K562 (cell line): ENCODE measurements at regions not wholly inside any gene's neighbourhood (a gene's known extent, or its start where the extent isn't known, plus 50 kb on each side); places are given as distances from the start of the nearest gene placed in this dataset.

ENCODE experiments used
- ATAC-seq: fragments of 200-7000 bp; cut with Tn5 transposase; 3 replicates; pipeline ENCODE4 v1.9.1; 2020; ENCODE audit warnings: moderate library complexity
- BruUV-seq: library from RNA; stranded (reverse); fragments of 400-500 nt; replicated peaks from 2 replicates; lab custom pipeline; 2021; lab: Mats Ljungman, UMichigan
- CTCF ChIA-PET: fragments of 300-600 bp; formaldehyde crosslinking; extraction: SDS; loops from one replicate; lab custom pipeline; 2021; ENCODE audit warnings: low intra/inter-chr PET ratio; lab: Yijun Ruan, JAX
- POLR2A ChIA-PET: fragments of 300-600, 350-650 bp; sonication (Branson Sonifier 250); formaldehyde crosslinking; extraction: SDS; loops from one replicate; lab custom pipeline; 2021; ENCODE audit warnings: antibody characterized with exemption, inconsistent platforms; lab: Yijun Ruan, JAX
- DNase-seq, 4 experiments: peaks; one replicate each; pipeline versions ENCODE4 v3.0.0 to v3.0.0-alpha.2; 2011 to 2018; ENCODE audit warnings: low spot score in 3 of 4, mixed read lengths in 3 of 4; ENCODE audit errors: extremely low read depth in 1 of 4
- FAIRE-seq: peaks from 2 replicates; lab custom pipeline; 2011; peaks lifted over from hg19 to GRCh38; lab: Jason Lieb, UNC
- H2AFZ ChIP-seq: 2 replicates; pipeline ENCODE4 v1.6.0; 2011; ENCODE audit warnings: low read depth, low read length, control low read depth, inconsistent platforms
- H3K27ac ChIP-seq: fragments of 200-600 bp; 3 replicates; pipeline ENCODE4 v1.8.0; 2011; ENCODE audit warnings: low read depth, mild to moderate bottlenecking, control low read depth, inconsistent platforms, low read length, moderate library complexity, mixed read lengths; ENCODE audit errors: extremely low read depth
- H3K27me3 ChIP-seq, 2 experiments: fragments of 300-600 bp in 1 of 2; 2 replicates in 1 of 2; 3 replicates in 1 of 2; pipeline versions ENCODE4 v1.6.0 to v1.8.0; 2011; ENCODE audit warnings: inconsistent platforms in 2 of 2, low read length in 2 of 2, mild to moderate bottlenecking in 1 of 2, mixed read lengths in 1 of 2, moderate library complexity in 1 of 2; ENCODE audit not compliant: control insufficient read depth in 2 of 2, insufficient read depth in 2 of 2
- H3K36me3 ChIP-seq: fragments of 300-600 bp; 3 replicates; pipeline ENCODE4 v1.8.0; 2011; ENCODE audit warnings: mild to moderate bottlenecking, low read length, inconsistent platforms; ENCODE audit not compliant: control insufficient read depth, insufficient read depth
- H3K4me1 ChIP-seq, 2 experiments: fragments of 200-600 bp in 1 of 2; replicated peaks in 1 of 2; 2 replicates in 1 of 2; 3 replicates in 1 of 2; pipeline versions ENCODE4 v1.5.1 to v1.8.0; 2011; ENCODE audit warnings: inconsistent platforms in 2 of 2, low read length in 2 of 2, mild to moderate bottlenecking in 1 of 2, mixed read lengths in 1 of 2, moderate library complexity in 1 of 2; ENCODE audit not compliant: control insufficient read depth in 2 of 2, insufficient read depth in 2 of 2
- H3K4me2 ChIP-seq: 2 replicates; pipeline ENCODE4 v1.6.1; 2011; ENCODE audit warnings: low read length, control low read depth, inconsistent platforms, mixed read lengths; ENCODE audit not compliant: insufficient read depth
- H3K4me3 ChIP-seq: fragments of 200-600 bp; sonication (generic), shearing (Covaris generic); 2 replicates; pipeline ENCODE4 v1.5.1; 2016; ENCODE audit warnings: control low read depth, inconsistent platforms
- H3K79me2 ChIP-seq: fragments of 200-600 bp; 3 replicates; pipeline ENCODE4 v1.8.0; 2011; ENCODE audit warnings: low read length, inconsistent platforms; ENCODE audit not compliant: control insufficient read depth, insufficient read depth
- H3K9ac ChIP-seq, 2 experiments: 2 replicates each; pipeline versions ENCODE4 v1.6.0 to v1.6.1; 2011; ENCODE audit warnings: low read depth in 2 of 2, low read length in 2 of 2, control low read depth in 1 of 2, inconsistent platforms in 1 of 2, mild to moderate bottlenecking in 1 of 2, mixed read lengths in 1 of 2; ENCODE audit not compliant: insufficient read depth in 1 of 2
- H3K9me1 ChIP-seq: one replicate; pipeline ENCODE4 v1.6.0; 2011; ENCODE audit warnings: inconsistent platforms, mild to moderate bottlenecking, low read length, moderate library complexity; ENCODE audit not compliant: control insufficient read depth, insufficient read depth
- H3K9me3 ChIP-seq: replicated peaks from 2 replicates; pipeline ENCODE4 v1.5.1; 2011; ENCODE audit warnings: low read depth, low read length, inconsistent platforms; ENCODE audit not compliant: control insufficient read depth, insufficient read depth
- H4K20me1 ChIP-seq: replicated peaks from 2 replicates; pipeline ENCODE4 v1.6.1; 2011; ENCODE audit warnings: low read length, inconsistent platforms, mixed read lengths; ENCODE audit not compliant: control insufficient read depth, insufficient read depth
- ARID3A ChIP-seq: IDR thresholded peaks from 2 replicates; pipeline ENCODE4 v1.6.1; 2012; ENCODE audit warnings: low read depth, low read length, improper control_type of control experiment, borderline replicate concordance
- CHAMP1 ChIP-seq: fragments of 450-650 bp; IDR thresholded peaks from 2 replicates; pipeline ENCODE4 v1.6.1; 2016; ENCODE audit warnings: mild to moderate bottlenecking
- ILF3 ChIP-seq: fragments of 450-650 bp; IDR thresholded peaks from 2 replicates; pipeline ENCODE4 v1.6.1; 2018; ENCODE audit warnings: antibody characterized with exemption, mild to moderate bottlenecking, moderate library complexity, borderline replicate concordance
- JUND ChIP-seq, 2 experiments: IDR thresholded peaks; 2 replicates in 1 of 2; 3 replicates in 1 of 2; pipeline ENCODE4 v1.6.1; 2011; ENCODE audit warnings: borderline replicate concordance in 2 of 2, low read depth in 2 of 2, low read length in 2 of 2, improper control_type of control experiment in 1 of 2, missing biosample characterization in 1 of 2, missing genetic modification characterization in 1 of 2, missing genetic modification reagents in 1 of 2
- MAFK ChIP-seq: IDR thresholded peaks from 2 replicates; pipeline ENCODE4 v1.6.1; 2011; ENCODE audit warnings: low read length, improper control_type of control experiment
- PHB ChIP-seq: fragments of 250-450 bp; sonication (Bioruptor Pico); IDR thresholded peaks from 2 replicates; pipeline ENCODE4 v1.5.0; 2021
- PRPF4 ChIP-seq: fragments of 200-400 bp; formaldehyde crosslinking; IDR thresholded peaks from one replicate; pipeline ENCODE4 v1.6.1; 2017; ENCODE audit warnings: low read length, low read depth, mild to moderate bottlenecking; ENCODE audit not compliant: insufficient read depth, poor library complexity, severe bottlenecking
- STAG1 ChIP-seq: sonication (generic); formaldehyde crosslinking; IDR thresholded peaks from 2 replicates; pipeline ENCODE4 v1.5.0; 2020; ENCODE audit warnings: missing genetic modification reagents, borderline replicate concordance
- ZBTB5 ChIP-seq: fragments of 450-650 bp; IDR thresholded peaks from 2 replicates; pipeline ENCODE4 v1.6.1; 2017; ENCODE audit warnings: antibody characterized with exemption
- ZNF12 ChIP-seq: sonication (generic); formaldehyde crosslinking; IDR thresholded peaks from 2 replicates; pipeline ENCODE4 v1.4.0; 2020; ENCODE audit warnings: mild to moderate bottlenecking, missing genetic modification reagents
- ZNF324 ChIP-seq: fragments of 250-450 bp; sonication (Bioruptor Pico); IDR thresholded peaks from 2 replicates; pipeline ENCODE4 v1.4.0; 2020; ENCODE audit warnings: mild to moderate bottlenecking
- WGBS: fragments of 100-300 bp; shearing (Covaris generic); methylation state at CpG from one replicate; pipeline ENCODE4 v1.1.6; 2016; ENCODE audit warnings: low coverage, mixed read lengths; ENCODE audit not compliant: insufficient coverage; ENCODE audit errors: missing lambda C conversion rate; 5-methylcytosine and 5-hydroxymethylcytosine counted together
- in situ Hi-C: fragments of 300-500 bp; cut with MboI; formaldehyde crosslinking; loops from 4 replicates; pipeline ENCODE4 v1.15.0; 2018; ENCODE audit warnings: inconsistent platforms, mixed read lengths
- intact Hi-C: fragments of 100-400 bp; cut with micrococcal nuclease; formaldehyde crosslinking; loops from 2 replicates; pipeline ENCODE4 v1.14.2; 2022
- TF ChIP-seq, protein P1 (sequence below): fragments of 450-650 bp; IDR thresholded peaks from 2 replicates; pipeline ENCODE4 v1.6.1; 2016; ENCODE audit warnings: low read depth, mild to moderate bottlenecking, moderate library complexity

GRCh38 chrX:84611843-84612636 is 109.8 kb upstream of the HDX start:
- CTCF ChIA-PET = no interaction called here
- H3K4me2 ChIP-seq = no peak overlapping the region
- H3K27ac ChIP-seq = no peak overlapping the region
- no peaks in the 10 kb centered on the region for H3K9me1 ChIP-seq
- no peaks in the 10 kb centered on the region for H3K79me2 ChIP-seq
- H4K20me1 ChIP-seq = no peaks in the 10 kb centered on the region
- POLR2A ChIA-PET = no interaction called here
- in situ Hi-C loops (no loop called here), intact Hi-C loops (no loop called here)
- BruUV-seq = no TSS peak
- H3K9ac ChIP-seq = no peak overlapping the region
- no peaks in the 10 kb centered on the region for H3K36me3 ChIP-seq
- H3K27me3 ChIP-seq = no peaks in the 10 kb centered on the region
- H3K4me3 ChIP-seq = no peak overlapping the region
- no peak for DNase-seq
- WGBS = 0% methylated on average over 3 of the region's 3 CpGs
- no peaks in the 10 kb centered on the region for H3K4me1 ChIP-seq
- no peaks in the 10 kb centered on the region for H3K9me3 ChIP-seq
- no peak for FAIRE-seq
- no peak overlapping the region for H2AFZ ChIP-seq
- ATAC-seq = no peak
- TF ChIP-seq MAFK (no peak), CHAMP1 (no peak), PRPF4 (no peak), ZBTB5 (no peak), STAG1 (CRISPR knock-in tag) (no peak), ILF3 (no peak), PHB (no peak), ARID3A (no peak), ZNF324 (no peak), ZNF12 (CRISPR knock-in tag) (no peak), JUND (IDR thresholded peaks at IDR 0.05; ENCODE audit: borderline replicate concordance, low read depth, low read length) (no peak), JUND (tag; IDR thresholded peaks at IDR 0.05; ENCODE audit: borderline replicate concordance, low read depth, low read length) (no peak)
- TF ChIP-seq, protein P1, sequence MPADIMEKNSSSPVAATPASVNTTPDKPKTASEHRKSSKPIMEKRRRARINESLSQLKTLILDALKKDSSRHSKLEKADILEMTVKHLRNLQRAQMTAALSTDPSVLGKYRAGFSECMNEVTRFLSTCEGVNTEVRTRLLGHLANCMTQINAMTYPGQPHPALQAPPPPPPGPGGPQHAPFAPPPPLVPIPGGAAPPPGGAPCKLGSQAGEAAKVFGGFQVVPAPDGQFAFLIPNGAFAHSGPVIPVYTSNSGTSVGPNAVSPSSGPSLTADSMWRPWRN = no peak
